GM18520 (cell line): ENCODE measurements at regions not wholly inside any gene's neighbourhood (a gene's known extent, or its start where the extent isn't known, plus 50 kb on each side); places are given as distances from the start of the nearest gene placed in this dataset.
"Not testable (repeated sequence)": the region's sequence is repeated elsewhere in the genome, so short reads cannot be mapped to it uniquely, and the experiment has no call there.

ENCODE experiments used
- ATAC-seq: cut with Tn5 transposase; IDR thresholded peaks from one replicate; pipeline ENCODE4 v1.9.1; 2021; ENCODE audit not compliant: unreplicated experiment

DNA sequence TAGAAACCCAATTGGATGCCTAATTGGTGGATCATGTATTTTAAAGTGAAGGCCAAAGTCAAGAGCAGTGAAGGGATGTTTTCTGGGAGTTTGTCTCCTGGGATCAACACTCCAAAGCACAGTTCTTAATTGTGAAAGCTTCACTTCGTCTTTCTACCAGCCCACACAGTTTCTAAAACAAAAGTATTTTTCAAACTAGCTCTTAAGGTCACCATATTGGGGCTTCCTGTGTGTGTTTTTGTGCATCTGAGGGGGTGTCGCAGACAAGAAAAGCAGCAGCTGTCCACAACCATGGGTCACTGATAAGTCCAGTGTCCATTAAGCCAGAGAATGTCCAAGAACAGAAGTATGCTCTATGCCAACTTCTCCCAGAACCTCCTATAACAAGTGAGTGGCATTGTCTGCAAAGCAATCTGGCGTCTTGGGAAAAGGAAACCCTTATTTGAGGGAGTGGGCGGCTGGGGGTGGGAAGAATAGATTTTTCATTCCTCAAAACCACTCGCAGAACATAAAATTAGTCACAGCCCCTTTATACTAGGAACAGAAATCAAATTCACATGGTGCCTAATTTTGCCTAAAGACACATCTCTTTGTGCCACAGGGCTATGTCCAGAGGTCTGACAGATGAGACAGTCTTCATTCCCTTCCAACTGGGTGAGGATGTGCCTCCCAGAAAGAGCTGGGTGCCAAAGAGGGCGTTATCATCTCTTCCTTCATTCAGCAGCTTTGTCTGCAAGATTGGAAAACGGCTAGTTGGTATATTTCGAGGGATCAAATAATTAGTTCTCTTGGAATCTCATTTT, 610.4 kb downstream of the BCOR start:
- no peak for ATAC-seq

DNA sequence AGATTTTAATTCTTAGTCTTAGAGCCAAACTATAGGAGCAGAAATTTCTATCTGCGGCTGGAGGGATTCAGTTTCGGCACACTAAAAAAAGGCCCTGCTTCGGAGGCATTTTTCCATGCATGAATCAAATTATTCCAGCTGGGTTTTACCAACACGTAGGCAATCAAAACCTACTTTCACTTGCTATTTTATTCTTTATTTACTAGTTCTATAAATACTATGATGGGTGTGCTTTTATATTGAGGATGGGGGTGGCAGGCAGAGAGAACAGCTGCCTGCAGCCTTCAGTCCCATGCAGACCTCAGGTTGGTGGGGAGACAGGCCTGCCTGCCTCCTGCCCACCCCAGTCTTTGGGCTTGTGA, 609.8 kb downstream of the BCOR start:
- no peak for ATAC-seq

DNA sequence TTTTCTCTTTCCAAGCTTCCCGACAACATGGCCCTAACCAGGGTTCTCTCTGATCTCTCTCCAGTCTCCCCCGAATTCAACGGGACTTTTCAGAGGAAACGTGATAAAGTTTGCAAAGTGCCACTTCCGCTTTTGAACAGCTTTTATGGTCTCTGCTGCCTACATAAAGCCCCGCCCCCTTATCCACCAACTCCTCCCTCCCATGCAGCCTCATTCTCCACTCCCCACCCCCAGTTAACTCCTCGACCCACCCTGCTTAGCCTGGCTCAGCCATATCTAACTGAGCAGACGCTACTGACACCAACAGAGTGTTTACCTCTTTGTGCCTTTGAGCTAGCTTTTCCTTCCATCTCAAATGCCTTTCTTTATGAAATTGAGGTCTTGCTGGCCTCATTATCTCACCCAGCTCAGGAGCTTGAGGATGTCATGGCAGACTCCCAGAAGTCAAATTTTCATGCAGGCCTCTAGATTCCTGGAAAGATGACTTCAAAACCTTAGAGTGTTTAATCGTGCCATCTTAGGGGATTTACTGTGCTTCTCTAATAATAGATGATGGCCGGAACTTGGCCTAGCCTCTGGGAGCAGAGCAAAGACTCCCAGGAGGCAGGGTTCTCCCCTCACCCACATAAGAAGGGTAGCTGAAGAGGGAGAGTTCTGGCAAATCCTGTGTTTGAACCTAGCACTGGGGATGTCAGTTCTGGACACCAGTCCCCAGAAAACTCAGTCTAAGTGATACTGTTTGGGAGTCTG, 606.0 kb downstream of the BCOR start:
- ATAC-seq, result no peak

DNA sequence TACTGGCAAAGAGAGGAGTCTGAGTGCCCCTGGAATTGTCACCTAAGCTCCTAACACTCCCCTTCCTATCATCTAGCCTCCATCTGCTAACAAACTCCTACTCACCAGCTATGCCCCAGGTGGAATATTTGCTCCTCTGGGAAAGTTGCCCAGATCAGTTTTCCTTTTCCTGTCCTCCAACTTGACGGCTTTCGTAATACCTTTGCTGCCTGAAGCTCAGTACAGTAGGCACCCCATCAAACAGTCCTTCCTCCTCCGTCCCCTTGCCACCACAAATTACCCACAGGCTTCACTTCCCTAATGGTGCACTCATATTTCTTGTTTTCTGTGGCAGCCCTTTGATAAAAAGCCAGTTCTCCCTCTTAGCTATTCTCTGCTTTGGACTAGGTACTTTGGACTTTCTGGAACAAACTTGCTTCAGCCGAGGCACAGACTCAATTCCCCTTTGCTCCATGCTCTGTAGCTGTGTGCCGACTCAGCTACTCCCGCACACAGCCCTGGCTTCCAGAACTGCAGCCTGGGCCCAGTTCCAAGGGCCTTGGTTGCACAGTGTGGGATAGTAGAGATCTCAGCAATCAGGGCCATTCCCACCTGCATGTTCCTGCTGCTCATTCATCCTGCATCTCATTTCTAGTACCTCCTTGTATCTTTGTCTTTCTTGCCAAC, 605.1 kb downstream of the BCOR start:
- no peak for ATAC-seq

DNA sequence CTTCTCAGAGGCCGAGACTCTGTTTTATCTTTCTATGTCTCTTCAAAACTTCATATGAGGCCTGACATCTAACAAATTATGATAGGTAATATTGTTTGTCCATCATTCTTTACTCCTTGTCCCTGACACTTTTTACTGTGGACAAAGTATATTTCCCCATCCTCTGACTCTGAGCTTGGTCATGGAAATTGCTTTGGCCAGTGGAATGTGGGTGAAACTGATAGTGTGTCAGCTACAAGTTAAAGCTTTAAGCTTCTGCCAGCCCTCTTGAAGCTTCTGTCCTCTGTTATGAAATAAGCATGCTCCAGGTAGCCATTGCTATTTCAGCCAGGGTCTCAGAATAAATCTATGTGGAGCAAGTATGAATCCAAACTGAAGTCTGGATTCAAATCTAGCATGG, 604.6 kb downstream of the BCOR start:
- ATAC-seq, result no peak

DNA sequence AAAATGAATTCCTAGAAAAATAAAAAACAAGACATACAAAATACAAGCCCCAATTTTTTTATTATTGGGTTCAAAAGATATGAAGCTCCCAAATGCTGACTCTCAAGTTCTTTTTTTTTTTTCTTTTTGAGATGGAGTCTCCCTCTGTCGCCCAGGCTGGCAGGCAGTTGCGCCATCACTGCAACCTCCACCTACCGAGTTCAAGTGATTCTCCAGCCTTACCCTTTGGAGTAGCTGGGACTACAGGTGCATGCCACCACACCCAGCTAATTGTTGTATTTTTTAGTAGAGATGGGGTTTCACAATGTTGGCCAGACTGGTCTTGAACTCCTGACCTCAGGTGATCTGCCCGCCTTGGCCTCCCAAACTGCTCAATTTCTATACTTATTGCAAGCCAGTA, 600.6 kb downstream of the BCOR start:
- not testable (repeated sequence) for ATAC-seq

DNA sequence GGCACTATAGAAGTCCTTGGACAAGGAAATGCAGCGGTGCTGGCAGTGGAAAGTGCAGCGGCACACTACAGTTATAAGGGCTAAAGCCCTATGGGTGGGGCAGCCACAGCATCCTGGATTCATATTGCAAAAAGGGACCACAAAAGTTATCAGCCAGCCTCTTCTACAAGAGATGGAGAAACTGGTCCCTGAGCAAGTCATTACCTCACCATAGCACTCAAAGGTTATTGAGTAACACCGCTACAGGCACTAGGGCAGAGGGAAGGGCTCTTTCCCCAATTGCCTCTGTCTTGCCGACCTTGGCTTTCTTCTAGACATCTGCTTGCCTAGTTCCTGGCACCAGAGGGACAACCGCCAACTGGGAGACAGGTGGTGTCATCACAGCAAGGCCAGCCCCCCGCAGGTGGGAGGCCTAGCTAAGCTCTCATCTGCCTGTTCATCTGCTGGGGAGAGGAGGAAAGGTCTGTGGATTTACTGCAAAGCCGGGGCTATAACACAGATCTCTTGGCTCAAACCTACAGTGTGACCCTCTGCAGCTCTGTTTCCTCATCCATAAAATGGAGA, 600.0 kb downstream of the BCOR start:
- ATAC-seq, result no peak

DNA sequence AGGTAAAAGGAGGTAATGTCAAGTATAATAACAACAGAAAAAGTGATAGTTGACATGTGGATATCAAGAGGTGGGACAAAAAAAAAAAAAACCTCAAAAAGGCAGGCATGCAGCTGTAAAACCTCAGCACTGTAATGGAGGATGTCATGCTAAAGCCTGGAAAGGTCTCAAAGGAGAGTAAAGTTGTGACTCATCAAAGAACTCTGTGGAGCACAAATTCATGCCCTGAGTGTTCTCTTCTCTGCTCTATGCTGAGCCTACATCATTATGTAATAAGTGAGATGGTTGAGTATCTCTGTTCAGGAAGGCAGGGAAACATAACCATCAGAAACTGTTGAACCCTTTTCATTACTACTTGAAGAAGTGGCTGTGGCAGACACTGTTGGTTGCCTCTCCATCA, 597.8 kb downstream of the BCOR start:
- no peak for ATAC-seq

DNA sequence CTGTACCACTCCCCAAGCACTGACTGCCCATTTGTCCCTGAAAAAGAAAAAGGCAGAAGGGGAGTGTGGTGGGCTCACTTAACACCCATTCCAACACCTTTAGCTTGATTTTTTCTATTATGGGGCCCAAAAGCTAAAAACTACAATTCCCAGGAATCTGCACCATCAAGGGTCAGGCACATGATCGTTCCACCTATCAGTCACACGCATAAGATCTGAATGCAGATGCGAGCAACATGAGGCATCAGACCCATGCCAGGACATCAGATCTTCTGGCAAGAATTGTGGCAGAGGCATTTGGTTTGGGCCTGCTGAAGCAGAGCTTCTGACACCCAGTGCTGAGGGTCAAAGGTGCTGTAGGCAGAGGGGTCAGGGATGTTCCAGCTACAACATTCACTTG, 595.9 kb downstream of the BCOR start:
- no peak for ATAC-seq

DNA sequence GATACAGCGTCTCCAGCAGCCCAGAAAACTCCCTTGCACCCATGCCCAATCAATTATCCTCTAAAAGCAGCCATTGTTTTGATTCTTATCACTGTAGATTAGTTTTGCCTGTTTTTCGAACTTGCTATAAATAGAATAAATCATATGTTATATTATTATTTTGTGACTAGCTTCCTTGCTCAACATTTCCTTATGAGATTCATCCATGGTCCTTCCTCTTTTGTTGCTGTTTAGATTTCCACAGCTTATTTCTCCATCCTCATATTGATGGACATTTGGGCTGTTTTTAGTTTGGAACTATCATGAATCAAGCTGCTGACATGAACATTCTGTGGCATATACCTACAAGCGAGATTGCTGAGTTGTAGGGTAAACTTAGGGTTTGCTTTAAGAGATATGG, 595.3 kb downstream of the BCOR start:
- no peak for ATAC-seq

DNA sequence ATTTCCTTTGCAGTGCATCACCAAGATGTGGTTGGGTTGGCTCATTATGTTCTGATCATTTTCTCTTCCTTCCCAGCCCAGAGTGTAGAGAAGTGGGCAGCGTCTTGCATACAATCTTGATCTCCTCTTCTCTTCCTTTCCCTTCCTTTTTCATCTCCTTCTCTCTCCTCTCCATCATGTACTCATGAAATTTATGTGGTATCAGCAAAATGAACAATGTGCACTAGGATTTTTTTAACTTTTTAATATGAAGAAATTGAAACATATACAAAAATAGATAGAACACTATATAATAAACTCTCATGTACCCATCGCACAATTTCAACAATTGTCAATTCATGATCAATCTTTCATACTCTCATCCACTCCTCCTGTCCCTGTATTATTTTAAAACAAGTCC, 593.5 kb downstream of the BCOR start:
- no peak for ATAC-seq

DNA sequence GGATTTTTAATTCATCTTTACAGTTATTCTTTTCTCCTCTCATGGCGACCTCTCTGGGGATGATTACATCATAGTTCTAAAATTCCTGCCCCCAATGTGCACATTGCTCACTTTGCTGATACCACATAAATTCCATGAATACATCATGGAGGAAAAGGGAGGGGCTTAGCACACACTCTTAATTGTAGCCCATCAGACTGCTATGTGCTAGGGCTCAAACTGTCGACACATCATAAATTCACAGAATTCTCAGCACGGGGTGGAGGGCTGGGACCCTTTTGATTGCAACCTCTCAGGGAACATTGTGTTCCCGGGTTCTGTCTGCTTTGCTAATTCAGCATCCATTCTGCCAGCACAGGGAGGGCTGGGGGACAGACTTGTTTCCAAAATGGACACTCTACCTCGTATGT, 592.9 kb downstream of the BCOR start:
- no peak for ATAC-seq

DNA sequence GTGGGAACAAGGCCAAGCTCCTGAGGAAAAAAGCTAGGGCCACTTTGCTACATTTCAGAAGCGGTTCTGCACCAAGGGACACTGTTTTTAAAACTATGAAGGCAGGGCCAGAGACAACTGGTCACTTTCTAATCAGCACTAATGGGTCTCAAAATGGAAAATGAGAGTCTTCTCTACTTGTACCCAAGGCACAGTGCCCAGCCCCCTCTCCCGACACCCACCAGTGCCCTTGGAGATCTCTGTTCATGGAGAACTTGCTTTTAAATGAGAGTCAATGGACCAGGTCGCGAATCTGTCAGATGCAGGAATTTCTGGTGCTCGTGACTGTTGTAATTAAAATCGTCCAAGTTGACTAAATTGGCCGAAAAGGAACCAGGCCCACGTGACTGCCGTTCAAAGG, 591.6 kb downstream of the BCOR start:
- ATAC-seq, result no peak

DNA sequence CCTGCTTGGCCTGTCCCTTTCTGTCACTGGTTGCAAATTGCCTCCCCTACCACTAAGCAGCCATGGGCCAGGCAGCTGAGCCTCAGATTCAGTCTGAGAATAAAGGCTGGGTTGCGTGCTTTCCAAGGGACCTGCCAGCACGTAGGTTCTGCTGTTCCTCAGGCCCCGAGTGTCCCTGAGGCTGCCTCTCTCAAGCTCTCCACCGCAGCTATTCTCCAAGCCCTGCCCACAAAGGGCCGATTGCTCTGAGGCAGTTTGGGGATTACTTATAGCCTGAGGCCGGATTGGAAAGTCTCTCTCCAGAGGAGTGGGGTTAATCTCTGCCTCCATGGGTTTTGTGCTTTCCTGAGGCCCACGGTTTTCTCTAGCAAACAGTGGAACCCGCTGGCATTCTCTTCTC, 590.7 kb downstream of the BCOR start:
- no peak for ATAC-seq

DNA sequence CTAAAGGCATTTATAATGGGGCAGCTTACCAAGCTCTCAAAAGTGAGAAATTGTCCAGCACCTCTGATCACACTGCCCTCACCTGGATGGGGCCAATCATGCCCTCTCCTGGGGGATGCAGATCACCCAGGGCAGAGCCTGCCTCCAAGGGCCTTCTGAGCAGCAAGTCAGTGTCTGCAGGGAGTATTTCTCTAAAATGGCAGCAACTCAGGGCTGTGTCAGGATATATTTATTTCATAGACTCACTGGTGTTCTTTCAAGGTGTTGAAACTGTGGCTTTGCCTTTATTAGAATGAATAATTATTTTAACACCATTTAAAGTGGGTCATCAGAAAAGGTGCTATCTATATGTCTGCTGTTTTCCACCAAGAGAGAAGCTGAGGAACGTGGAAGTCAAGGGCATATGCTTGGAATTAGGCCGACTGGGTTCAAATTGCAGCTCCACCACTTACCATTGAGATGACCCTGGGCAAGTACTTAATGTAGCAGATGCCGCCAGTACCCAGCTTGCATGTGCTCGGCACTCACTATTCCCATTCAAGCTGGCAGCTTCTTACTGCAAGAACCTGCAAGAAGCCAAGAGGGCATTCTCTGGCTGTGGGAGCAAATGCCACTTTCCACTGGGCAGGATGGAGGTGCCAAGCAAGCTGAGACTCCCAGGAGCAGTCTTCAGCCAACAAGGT, 590.0 kb downstream of the BCOR start:
- ATAC-seq, result no peak

DNA sequence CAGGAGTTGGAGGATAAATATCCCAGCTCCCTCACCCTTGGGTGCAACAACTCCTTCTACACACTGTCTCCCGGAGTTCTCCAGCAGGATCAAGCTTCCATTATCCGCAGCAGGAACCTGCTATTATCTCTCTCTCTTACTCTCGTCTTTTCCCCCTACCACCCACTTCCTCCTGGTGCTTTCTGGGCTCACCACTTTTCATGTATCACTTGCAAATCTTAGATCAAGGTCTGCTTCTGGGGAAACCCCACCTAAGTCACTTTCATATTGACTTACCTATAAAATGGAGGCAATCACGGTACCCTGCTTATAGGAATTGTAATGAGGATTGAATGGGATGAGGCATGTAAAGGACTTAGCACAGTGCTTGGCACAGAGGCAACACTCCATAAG, 589.5 kb downstream of the BCOR start:
- ATAC-seq, result no peak

DNA sequence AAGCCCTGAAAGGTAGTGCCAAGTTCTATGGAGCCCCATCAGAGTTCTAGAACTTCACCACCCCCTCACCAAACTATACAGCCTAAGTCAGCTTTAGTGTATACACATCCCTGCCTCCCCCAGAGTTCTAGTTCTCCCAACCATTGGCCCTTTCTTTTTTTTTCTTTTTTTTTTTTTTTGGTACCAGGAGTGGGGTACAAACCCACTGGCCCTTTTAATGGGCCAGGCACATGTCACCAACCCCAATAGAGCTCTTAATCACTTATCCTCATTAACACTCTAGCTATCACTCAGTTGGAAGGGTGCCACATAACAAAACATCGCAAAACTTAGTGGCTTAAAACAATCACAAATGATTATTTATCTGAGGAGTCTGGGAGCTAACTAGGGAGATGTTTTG, 588.6 kb downstream of the BCOR start:
- no peak for ATAC-seq

DNA sequence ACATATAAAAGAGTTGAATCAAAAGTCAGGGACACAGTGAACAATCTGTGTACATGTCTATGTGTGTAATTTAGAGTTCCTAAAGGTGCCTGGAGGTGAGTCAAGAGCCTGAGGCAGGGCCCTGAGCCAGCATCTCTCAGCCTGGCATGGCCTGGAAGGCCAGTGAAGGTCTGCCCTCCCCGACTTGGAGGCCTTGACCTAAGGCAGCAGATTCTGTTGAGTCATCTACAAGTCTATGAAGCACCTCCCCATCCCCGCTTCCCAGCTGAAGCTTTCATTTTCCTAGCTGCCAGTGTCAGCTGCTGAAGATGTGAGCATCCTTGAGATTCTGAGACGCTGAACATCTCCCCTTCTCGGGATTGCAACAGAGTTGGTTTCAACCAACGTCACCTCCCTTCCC, 583.9 kb downstream of the BCOR start:
- no peak for ATAC-seq

DNA sequence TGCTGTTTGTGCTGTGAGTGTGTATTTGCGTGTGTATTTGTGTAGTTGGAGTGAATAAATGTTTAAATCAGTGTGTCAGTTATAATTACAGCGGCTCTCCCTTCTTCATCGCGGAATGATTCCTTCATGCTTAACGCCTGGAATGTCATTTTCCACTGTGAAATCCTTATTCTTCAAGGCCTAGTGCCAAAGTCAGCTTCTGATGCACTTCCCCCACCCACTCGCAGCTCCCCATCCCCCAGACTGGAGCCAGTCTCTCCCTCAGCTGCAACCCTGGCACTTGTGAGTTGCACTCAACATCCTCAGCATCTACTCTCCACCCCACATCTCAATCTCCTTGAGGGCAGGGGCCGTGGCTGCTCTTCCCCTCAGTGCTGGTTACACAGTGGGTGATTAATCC, 583.0 kb downstream of the BCOR start:
- ATAC-seq, result no peak

DNA sequence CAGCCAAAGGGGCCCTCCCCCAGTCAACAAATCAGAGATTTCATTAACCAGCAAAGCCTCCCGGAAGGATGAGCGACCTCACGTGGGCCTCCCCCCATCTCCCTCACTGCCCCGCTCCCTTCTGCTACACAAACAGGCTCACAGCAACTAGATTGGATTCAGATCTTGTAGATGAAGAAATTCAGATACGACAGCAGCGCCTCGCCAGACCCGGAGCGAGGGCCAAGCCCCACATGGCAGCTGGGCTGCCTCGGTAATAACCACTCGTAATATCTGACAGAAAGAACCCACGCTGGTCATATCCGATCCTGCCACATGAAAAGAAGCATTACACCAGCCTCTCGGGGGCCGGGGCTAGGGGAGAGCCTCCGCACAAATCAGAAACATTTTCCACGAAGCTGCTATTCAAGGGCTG, 581.3 kb downstream of the BCOR start:
- ATAC-seq, result no peak

DNA sequence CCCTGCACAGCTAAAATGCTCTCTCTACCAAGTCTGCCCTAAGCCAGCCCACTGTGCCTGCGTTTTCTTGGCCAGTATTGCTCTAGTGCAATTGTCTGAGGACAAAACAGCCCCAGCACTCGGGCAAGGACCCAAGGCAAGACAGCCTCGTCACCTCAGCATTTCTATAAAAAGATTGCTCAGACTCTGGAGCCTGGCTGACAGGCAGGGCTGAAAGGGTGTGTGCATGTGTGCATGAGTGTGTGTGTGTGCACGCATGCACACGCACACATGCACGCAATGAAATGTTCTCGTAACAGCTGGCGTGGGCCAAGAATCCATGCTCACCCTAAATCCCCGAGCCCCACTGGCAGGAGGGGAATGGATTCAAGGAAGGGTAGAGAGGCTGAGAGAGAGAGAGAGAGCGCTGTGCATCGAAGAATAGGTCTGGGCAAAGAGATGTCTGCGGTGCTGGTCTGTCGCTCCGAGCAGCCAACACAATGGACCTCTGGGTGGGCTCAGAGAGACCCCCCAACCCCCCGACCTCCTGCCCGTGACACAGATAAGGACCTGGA, 579.2 kb downstream of the BCOR start:
- no peak for ATAC-seq
